ENCODE measurements at regions not wholly inside any gene's neighbourhood (a gene's known extent, or its start where the extent isn't known, plus 50 kb on each side); places are given as distances from the start of the nearest gene placed in this dataset.

GRCh38 chr18:14025306-14025940 lies 106.8 kb downstream of the ZNF519 start:
- no peak for TF ChIP-seq CTCF (conservative IDR thresholded peaks at IDR 0.05)
- TF ChIP-seq ZFX (IDR thresholded peaks at IDR 0.05) = no peak
